OCI-LY3 (cell line): ENCODE measurements at regions not wholly inside any gene's neighbourhood (a gene's known extent, or its start where the extent isn't known, plus 50 kb on each side); places are given as distances from the start of the nearest gene placed in this dataset.

Experiments
- EZH2phosphoT487 ChIP-seq: fragments of 200-600 bp; shearing (Covaris generic); IDR thresholded peaks from 2 replicates; pipeline ENCODE4 v1.6.1; 2018; ENCODE audit warnings: antibody characterized with exemption, mixed run types, low read depth
- TF ChIP-seq, protein P1 (sequence below): fragments of 200-600, 300-600 bp; sonication (generic); IDR thresholded peaks from 2 replicates; pipeline ENCODE4 v1.5.1; 2014; ENCODE audit warnings: antibody characterized with exemption, low read length, low read depth

DNA sequence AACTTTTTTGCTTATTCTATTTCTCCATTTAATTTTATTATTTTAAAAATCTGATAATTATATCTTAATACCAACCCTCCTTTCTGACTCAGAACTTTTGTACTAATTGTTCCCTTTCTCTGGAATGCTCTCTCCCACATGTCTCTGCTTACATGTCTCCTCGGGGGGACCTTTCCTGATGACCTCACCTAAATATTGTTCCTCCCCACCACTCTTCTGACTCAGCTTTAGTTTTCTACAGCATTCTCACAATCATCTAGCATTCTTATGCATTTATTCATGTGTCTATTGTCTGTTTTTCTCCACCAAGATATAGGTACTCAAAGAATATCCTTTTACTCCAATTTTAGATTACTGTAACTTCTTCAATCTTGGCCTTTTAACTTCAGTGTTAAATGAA lies 128.7 kb downstream of the MSL3 start:
- TF ChIP-seq, protein P1, sequence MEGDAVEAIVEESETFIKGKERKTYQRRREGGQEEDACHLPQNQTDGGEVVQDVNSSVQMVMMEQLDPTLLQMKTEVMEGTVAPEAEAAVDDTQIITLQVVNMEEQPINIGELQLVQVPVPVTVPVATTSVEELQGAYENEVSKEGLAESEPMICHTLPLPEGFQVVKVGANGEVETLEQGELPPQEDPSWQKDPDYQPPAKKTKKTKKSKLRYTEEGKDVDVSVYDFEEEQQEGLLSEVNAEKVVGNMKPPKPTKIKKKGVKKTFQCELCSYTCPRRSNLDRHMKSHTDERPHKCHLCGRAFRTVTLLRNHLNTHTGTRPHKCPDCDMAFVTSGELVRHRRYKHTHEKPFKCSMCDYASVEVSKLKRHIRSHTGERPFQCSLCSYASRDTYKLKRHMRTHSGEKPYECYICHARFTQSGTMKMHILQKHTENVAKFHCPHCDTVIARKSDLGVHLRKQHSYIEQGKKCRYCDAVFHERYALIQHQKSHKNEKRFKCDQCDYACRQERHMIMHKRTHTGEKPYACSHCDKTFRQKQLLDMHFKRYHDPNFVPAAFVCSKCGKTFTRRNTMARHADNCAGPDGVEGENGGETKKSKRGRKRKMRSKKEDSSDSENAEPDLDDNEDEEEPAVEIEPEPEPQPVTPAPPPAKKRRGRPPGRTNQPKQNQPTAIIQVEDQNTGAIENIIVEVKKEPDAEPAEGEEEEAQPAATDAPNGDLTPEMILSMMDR = no peak
- TF ChIP-seq EZH2phosphoT487 = no peak
